ENCODE measurements at regions not wholly inside any gene's neighbourhood (a gene's known extent, or its start where the extent isn't known, plus 50 kb on each side); places are given as distances from the start of the nearest gene placed in this dataset.

DNA sequence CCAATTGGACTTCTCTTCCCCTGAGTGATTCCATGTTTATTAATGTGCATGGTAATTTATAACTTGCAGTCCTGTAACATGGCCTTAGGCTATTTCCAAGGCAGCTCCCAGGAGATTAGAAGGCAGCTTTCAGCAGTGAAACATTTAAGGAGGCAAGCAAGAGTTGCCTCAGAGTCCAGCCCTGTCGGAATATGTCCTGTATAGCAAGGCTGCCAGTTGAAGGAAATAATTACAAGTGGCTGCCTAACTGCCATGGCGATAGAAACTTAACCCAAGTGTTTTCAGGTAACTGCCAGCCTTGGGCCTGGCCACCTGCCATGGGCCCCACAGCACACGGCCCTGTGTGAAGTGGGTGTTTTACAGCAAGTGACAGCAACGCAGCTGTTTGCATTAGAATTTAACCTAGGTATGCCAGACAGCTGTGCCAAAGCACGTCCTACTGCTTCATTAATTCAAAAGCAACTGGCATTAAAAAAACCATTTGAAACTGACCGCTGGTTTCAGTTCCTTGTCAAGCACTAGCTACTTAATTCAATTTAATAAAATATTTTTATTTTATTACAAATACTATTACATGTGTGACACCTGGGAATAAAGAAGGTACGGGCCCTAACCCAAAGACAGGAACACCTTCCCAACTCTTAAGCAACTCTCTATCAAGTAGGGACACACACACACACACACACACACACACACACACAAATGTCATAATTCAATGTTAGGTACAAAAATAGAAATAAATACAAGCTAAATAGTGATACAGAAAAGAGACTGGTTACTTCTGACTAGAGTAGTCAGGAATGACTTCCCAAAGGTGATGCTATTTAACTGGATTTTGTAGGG, 151.8 kb upstream of the HEY2 start:
- no peaks in the 10 kb centered on the region for H3K36me3 Mint-ChIP-seq (ENCODE audit: insufficient read depth)
- no peaks in the 10 kb centered on the region for H3K4me1 Mint-ChIP-seq (ENCODE audit: low read depth)
- H3K9me3 Mint-ChIP-seq (ENCODE audit: low read depth) = no peaks in the 10 kb centered on the region
- H3K27ac Mint-ChIP-seq = no peak overlapping the region
- H3K27me3 Mint-ChIP-seq = no peaks in the 10 kb centered on the region
- TF ChIP-seq, protein P1, sequence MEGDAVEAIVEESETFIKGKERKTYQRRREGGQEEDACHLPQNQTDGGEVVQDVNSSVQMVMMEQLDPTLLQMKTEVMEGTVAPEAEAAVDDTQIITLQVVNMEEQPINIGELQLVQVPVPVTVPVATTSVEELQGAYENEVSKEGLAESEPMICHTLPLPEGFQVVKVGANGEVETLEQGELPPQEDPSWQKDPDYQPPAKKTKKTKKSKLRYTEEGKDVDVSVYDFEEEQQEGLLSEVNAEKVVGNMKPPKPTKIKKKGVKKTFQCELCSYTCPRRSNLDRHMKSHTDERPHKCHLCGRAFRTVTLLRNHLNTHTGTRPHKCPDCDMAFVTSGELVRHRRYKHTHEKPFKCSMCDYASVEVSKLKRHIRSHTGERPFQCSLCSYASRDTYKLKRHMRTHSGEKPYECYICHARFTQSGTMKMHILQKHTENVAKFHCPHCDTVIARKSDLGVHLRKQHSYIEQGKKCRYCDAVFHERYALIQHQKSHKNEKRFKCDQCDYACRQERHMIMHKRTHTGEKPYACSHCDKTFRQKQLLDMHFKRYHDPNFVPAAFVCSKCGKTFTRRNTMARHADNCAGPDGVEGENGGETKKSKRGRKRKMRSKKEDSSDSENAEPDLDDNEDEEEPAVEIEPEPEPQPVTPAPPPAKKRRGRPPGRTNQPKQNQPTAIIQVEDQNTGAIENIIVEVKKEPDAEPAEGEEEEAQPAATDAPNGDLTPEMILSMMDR (IDR thresholded peaks at IDR 0.05; ENCODE audit: unreplicated experiment) = no peak
- no peak for DNase-seq (ENCODE audit: low spot score, unreplicated experiment)
- no peak overlapping the region for H3K4me3 Mint-ChIP-seq (ENCODE audit: low read depth)

DNA sequence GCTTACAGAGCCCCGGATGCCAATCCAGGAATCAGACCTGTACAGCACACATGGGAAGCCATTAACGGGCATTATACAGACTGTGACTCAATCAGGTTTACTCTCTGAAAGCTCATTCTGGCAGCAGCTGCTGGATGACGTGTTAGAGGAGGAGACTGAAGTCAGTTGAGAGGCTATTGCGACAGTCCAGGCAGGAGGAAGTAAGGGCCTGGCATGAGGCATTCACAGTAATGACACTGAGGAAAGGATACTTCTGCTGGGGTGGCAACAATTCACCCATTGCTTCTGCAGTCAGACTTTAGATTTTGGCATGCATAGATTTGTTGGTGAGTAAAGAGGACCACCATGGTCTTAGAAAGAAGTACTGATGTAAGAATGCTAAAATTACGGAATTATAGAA, 151.0 kb upstream of the HEY2 start:
- no peak overlapping the region for H3K4me3 Mint-ChIP-seq (ENCODE audit: low read depth)
- no peaks in the 10 kb centered on the region for H3K4me1 Mint-ChIP-seq (ENCODE audit: low read depth)
- H3K27ac Mint-ChIP-seq = no peak overlapping the region
- no peaks in the 10 kb centered on the region for H3K27me3 Mint-ChIP-seq
- TF ChIP-seq, protein P1 (IDR thresholded peaks at IDR 0.05; ENCODE audit: unreplicated experiment) = no peak
- H3K36me3 Mint-ChIP-seq (ENCODE audit: insufficient read depth) = no peaks in the 10 kb centered on the region
- no peak for DNase-seq (ENCODE audit: low spot score, unreplicated experiment)
- H3K9me3 Mint-ChIP-seq (ENCODE audit: low read depth) = peaks cover 4% of the 10 kb centered on the region

GRCh38 chr6:125604257-125604656, 145.2 kb upstream of the HEY2 start:
- Mint-ChIP-seq H3K4me1 (ENCODE audit: low read depth) (no peaks in the 10 kb centered on the region), H3K9me3 (ENCODE audit: low read depth) (peaks cover 28% of the 10 kb centered on the region), H3K27ac (no peak overlapping the region), H3K4me3 (ENCODE audit: low read depth) (no peak overlapping the region), H3K36me3 (ENCODE audit: insufficient read depth) (no peaks in the 10 kb centered on the region), H3K27me3 (no peaks in the 10 kb centered on the region)
- TF ChIP-seq, protein P1 (IDR thresholded peaks at IDR 0.05; ENCODE audit: unreplicated experiment) = no peak
- no peak for DNase-seq (ENCODE audit: low spot score, unreplicated experiment)

GRCh38 chr6:125611573-125612344, 137.7 kb upstream of the HEY2 start:
- H3K4me3 Mint-ChIP-seq (ENCODE audit: low read depth) = no peak overlapping the region

GRCh38 chr6:125612345-125612846, 137.0 kb upstream of the HEY2 start:
- H3K9me3 Mint-ChIP-seq (ENCODE audit: low read depth) = peaks cover 13% of the 10 kb centered on the region
- TF ChIP-seq, protein P1 (IDR thresholded peaks at IDR 0.05; ENCODE audit: unreplicated experiment) = no peak
- no peak for DNase-seq (ENCODE audit: low spot score, unreplicated experiment)
- no peaks in the 10 kb centered on the region for H3K27me3 Mint-ChIP-seq
- H3K36me3 Mint-ChIP-seq (ENCODE audit: insufficient read depth) = no peaks in the 10 kb centered on the region
- H3K27ac Mint-ChIP-seq = no peak overlapping the region
- peaks cover 10% of the 10 kb centered on the region for H3K4me1 Mint-ChIP-seq (ENCODE audit: low read depth)
- H3K4me3 Mint-ChIP-seq (ENCODE audit: low read depth) = no peak overlapping the region

More at GRCh38 chr6:125611573-125612344, 137.7 kb upstream of the HEY2 start:
- peaks cover 10% of the 10 kb centered on the region for H3K4me1 Mint-ChIP-seq (ENCODE audit: low read depth)
- H3K9me3 Mint-ChIP-seq (ENCODE audit: low read depth) = peaks cover 13% of the 10 kb centered on the region
- H3K27ac Mint-ChIP-seq = peak overlapping the region; percentile 77
- H3K36me3 Mint-ChIP-seq (ENCODE audit: insufficient read depth) = no peaks in the 10 kb centered on the region
- H3K27me3 Mint-ChIP-seq = no peaks in the 10 kb centered on the region
- TF ChIP-seq, protein P1 (IDR thresholded peaks at IDR 0.05; ENCODE audit: unreplicated experiment) = no peak
- no peak for DNase-seq (ENCODE audit: low spot score, unreplicated experiment)
